HG03095 (cell line): ENCODE measurements at regions not wholly inside any gene's neighbourhood (a gene's known extent, or its start where the extent isn't known, plus 50 kb on each side); places are given as distances from the start of the nearest gene placed in this dataset.

Experiments used
- ATAC-seq: cut with Tn5 transposase; IDR thresholded peaks from one replicate; pipeline ENCODE4 v1.9.1; 2021; ENCODE audit warnings: moderate library complexity; ENCODE audit not compliant: unreplicated experiment

- no peak for ATAC-seq
Measured at GRCh38 chr4:13142191-13142590, 341.9 kb downstream of the RAB28 start.

GRCh38 chr4:13137390-13137789 lies 346.8 kb downstream of the RAB28 start:
- no peak for ATAC-seq

DNA sequence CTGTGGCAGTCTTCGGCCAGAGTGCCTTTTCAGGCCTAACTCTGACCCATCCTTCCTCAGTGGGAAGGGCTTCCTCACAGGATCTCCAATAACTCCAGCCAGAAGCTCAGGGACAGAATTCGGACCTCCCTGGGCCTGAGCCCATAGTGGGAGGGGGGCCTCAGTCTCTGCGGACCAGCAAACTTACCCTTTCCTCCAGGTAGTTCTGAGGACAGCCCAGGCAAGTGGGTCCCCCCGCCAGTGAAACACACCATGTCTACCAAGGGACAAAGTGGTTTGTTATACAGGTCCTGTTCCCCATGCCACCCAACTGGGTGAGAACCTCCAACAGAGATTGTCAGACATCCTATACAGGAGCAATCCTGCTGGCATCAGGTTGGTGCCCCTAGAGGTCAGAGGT lies 350.4 kb downstream of the RAB28 start:
- ATAC-seq: no peak

DNA sequence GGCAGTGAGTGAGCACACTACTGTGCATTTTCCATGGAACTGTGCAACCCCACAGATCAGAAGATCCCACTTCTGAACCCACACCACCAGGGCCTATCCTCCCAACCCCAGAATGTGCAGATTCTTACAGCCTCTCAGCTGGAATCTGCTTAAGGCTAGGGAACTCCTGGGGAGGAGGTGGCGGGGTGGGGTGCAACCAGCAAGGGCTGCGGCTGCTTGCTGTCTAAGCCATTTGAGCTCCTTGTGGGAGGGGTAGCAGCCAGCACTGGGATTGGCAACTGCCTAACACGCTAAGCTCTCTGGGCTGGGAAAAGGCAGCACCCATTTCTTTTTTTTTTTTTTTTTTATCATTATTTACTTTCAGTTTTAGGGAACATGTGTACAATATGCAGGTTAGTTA lies 353.3 kb downstream of the RAB28 start:
- ATAC-seq: no peak

DNA sequence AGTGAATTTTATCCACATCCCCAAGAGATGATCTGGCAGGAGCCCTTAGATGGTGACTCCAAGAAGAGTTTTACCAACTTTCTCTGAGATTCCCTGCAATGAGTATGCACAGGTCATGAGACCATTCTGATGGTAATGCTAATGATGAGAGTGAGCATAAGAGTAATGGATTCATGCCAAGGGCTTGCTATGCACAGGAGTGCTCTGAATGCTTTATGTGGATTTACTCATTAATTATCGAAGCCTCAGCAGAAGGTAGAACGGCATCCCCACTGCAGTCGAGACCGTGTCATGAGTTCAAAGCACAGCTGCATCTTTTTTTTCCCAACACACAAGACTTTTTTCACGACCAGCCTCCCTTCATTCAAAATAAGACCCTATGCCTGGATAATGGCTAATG lies 355.0 kb downstream of the RAB28 start:
- ATAC-seq: no peak

- no peak for ATAC-seq
Measured at GRCh38 chr4:13126976-13127910, 356.9 kb downstream of the RAB28 start.

GRCh38 chr4:13118633-13119032 lies 365.5 kb downstream of the RAB28 start:
- no peak for ATAC-seq

DNA sequence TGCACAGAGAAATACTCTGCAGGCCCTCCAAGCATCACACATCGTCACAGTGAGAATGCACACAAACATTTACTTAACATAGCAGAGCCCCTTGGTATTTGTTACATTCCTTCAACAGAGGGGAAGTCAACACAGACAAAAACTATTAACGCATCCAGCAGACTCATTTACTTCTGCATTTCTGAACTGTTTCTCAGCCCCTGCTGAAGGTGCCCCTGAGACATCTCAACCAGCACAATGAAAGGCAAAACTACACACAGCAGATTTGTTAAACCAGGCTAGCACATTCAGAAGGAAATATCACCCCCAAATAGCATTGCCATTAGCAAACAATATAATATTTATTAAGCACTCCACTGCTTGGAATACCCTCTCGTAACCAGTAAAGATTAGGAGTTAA lies 367.0 kb downstream of the RAB28 start:
- no peak for ATAC-seq

DNA sequence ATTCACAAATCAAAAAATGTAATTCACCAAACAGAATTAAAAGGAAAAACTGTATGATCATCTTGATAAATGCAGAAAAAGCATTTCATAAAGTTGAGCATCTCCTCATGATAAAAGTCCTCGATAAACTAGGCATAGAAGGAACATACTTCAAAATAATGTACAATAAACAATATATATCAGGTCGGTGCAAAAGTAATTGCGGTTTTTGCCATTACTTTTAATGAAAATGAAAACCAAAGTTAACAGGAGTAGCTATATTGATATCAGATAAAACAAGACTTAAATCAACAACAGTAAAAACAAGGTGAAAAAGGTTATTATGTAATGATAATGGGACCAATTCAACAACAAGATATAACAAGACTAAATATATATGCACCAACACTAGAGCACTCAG lies 372.1 kb downstream of the RAB28 start:
- no peak for ATAC-seq

DNA sequence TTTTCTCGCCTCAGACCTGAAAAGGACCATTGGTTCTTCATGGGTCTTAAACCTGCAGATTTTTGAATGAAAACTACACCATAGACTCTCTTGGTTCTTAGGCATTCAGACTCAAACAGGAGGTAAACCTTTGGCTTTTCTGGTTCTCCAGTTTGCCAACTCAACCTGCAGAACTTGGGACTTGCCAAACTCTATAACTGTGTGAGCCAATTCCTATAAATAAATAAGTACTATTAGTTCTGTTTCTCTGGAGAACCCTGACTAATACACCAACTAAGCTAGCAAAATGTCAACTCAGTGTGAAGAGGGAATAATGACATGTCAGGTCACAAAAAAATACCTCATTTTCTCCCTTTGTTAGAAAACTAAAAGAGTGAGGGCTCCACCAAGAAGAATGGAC lies 374.6 kb downstream of the RAB28 start:
- ATAC-seq: no peak

- no peak for ATAC-seq
Measured at GRCh38 chr4:13108096-13108495, 376.0 kb downstream of the RAB28 start.

- no peak for ATAC-seq
Measured at GRCh38 chr4:13103382-13104015, 380.6 kb downstream of the RAB28 start.

- no peak for ATAC-seq
Measured at GRCh38 chr4:13102092-13102742, 381.9 kb downstream of the RAB28 start.

DNA sequence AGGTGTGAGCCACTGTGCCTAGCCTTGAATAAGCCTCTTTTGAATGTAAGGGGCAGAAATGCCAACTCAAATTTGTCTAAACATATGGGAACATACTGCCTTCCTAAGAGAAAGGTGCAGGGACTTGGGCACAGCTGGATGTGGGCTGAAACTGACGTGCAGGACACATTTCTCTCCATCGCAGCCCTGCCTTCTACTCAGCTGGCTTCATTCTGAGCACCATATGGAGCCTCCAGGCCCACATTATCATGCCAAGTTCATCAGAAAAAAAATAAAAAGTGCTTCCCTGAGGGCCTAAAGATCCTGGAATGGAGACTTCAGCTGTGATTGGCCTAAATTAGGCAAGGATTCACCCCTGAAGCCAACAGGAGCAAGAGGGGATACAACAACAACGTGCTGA lies 386.2 kb downstream of the RAB28 start:
- ATAC-seq: no peak

DNA sequence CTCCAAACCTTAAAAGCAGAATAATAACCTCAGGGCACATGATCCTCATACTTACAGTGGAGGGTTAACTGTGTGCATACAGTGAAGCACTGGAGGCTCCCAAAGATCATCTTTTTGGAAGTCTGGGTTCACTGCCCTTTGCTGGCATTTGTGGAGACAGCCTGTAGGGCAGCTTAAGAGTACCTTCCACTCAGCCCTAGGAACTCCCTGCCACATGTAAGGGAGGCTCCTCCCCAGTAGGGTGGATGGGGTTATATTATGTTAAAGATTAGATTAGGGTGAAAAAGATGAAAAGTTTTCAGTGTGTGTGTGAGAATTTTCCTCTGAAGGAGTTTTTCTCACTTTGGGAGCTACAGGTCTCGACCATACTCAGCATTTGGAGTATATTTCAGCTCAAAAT lies 388.4 kb downstream of the RAB28 start:
- no peak for ATAC-seq

DNA sequence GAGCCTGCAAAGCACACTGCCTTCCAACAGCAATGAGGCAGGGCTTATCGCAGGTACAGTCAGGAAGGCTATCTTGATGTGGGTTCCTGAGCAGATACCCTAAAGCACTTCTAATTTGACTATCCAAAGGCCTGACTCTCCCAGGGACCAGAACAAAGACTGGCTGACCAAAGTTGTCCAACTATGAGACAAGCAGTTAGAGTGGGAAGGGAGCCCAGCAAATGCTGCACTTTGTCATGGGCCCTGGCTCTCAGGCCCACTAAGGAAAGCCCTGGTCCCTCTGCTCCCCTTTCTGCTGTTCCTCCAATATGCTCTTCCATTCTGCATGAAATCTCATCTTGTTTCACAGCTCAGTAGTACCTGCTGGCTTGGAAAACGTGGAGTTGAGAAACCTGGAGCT lies 391.0 kb downstream of the RAB28 start:
- no peak for ATAC-seq

- ATAC-seq: no peak
Measured at GRCh38 chr4:13092702-13093101, 391.4 kb downstream of the RAB28 start.

DNA sequence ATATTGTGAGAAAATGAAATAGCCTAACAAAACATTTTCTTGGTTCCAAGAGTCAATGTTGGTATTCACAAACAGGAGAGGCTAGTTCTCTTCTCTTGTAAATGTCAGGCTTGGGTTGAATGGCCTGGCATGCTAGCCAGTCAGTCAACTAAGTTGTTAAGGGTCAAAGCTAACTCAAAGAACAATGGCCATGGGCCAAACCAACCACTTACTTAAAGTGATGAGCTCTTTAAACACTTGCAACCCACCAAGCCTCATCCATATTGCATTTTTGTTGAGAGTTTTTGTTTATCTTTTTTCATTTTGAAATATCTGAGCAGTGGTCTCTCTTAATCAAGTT lies 394.5 kb downstream of the RAB28 start:
- ATAC-seq: no peak

GRCh38 chr4:13088726-13089658 lies 395.1 kb downstream of the RAB28 start:
- no peak for ATAC-seq

GRCh38 chr4:13087041-13087440 lies 397.1 kb downstream of the RAB28 start:
- ATAC-seq: no peak

GRCh38 chr4:13084210-13084609 lies 399.9 kb downstream of the RAB28 start:
- no peak for ATAC-seq
